Skeletal muscle cell (primary cell): ENCODE measurements at regions not wholly inside any gene's neighbourhood (a gene's known extent, or its start where the extent isn't known, plus 50 kb on each side); places are given as distances from the start of the nearest gene placed in this dataset.
A peak's percentile ranks its signal among the peaks of the same experiment; 100 is the strongest.

Source experiments
- DNase-seq: peaks from one replicate; pipeline ENCODE4 v3.0.0-alpha.2; 2010; ENCODE audit warnings: low read depth
- H3K4me3 ChIP-seq: 2 replicates; pipeline ENCODE4 v1.5.1; 2011; ENCODE audit warnings: low read depth, mild to moderate bottlenecking, control low read depth, low read length, moderate library complexity

GRCh38 chr1:93815366-93816110, 63.5 kb downstream of the DNTTIP2 start:
- H3K4me3 ChIP-seq, result no peak overlapping the region
- DNase-seq, result no peak

DNA sequence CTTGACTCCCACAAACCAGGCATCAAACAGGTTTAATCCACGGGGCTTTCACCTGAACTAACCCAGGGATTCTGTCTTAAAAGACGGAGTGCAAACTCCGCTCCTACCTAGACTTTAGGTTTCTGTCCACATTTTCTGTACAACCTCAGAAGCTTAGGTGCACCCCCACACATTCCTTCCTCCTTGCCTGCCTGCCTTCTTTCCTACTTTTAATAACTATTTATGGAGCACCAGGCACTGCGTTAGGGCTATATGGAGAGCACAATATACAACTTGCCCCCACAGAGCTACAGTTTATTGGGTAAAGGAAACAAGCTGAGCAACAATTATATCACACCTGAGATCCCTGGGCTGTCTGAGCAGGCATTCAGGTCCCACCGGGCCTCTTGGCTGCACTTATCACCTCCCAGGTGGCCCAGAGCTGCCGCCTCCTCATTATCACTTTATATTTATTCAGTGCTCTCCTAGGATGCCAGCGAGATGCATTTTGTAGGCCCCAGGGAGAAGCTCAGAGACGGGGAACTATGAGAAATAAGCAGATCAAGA, 64.1 kb downstream of the DNTTIP2 start:
- no peak for DNase-seq
- no peak overlapping the region for H3K4me3 ChIP-seq

- H3K4me3 ChIP-seq, result no peak overlapping the region
- DNase-seq, result peak; percentile 48
Measured at GRCh38 chr1:93814059-93814794, 64.8 kb downstream of the DNTTIP2 start.

GRCh38 chr1:93813076-93813475, 65.9 kb downstream of the DNTTIP2 start:
- no peak for DNase-seq
- H3K4me3 ChIP-seq, result no peak overlapping the region

DNA sequence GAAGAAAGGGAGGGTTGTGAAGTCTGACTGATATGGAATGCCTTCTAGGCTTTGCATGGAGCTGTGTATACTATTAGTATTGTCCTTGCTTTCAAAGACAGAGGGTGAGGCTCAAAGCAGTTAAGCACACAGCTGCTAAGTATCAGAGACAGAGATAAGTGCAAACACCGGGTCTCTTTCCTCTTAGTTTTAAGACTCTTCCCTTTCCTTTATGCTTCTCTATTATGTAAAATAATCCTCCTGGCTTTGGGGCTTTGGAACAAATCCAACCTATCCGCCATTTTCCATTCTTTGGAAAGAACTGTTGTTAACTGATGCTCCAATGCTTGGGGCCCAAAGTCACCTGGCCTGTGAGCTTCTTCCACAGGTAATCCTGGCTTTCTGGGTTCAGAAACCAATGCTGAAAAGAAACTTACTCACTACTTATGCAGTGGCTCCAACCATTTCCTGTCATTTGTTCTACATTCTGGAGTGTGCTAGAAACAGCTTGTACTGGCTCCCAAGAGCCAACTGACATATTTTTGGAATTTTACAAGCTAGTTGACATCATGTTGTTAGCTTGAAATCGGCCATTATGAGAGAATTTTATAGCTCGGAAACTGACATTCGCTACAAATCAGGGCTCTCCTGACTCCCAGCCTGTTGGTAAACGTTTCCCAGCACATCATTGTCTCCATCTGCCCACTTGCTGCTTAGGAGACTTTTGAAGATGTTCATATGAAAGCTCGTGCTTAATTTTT, 67.5 kb downstream of the DNTTIP2 start:
- H3K4me3 ChIP-seq, result no peak overlapping the region
- DNase-seq, result no peak

GRCh38 chr1:93810316-93810715, 68.7 kb downstream of the DNTTIP2 start:
- no peak overlapping the region for H3K4me3 ChIP-seq
- DNase-seq, result peak; percentile 59

DNA sequence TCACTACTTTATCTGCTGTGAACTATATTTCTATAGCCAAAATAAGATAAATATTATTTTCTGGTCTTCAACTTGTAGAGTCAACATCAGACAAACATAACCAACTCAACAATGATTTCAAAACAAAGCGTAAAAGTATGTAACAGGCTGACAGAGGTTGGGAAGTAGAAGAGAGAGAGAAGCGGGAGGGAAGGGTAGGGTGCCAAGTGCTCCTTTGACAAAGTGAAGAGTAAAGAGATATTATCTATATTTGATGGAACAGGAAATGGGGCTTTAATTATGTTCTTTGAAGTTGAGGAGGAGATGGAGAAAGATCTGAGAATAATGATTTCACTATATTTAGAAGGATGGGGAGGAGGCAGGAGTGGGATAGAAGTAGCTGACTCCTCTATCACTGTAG, 70.1 kb downstream of the DNTTIP2 start:
- no peak overlapping the region for H3K4me3 ChIP-seq
- DNase-seq, result no peak

DNA sequence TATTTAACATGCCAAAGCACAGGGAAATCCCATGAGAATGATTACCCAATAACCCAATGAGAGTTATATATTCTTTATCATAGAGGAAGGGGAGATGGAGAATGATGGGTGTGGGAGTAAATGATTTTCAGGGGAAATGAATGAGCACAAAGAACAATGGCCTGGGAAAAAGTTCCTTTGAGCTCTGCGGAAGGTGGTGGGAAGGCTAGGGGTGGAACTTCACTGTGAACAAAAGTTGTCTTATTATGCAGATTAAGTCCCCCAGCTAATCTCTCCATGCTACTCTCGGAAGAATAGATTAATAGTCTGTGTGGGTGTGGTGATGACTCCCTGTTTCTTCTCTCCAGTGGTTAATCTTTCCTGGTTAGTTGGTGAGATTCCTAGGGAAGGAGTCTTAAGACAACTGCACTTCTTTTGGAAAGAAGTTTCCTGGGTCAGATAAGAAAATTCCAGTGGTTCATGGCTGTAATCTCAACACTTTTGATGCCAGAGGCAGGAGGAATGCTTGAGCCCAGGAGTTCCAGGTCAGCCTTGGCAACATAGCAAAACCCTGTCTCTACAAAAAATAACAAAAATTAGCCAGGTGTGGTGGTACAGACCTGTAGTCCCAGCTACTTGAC, 71.6 kb downstream of the DNTTIP2 start:
- H3K4me3 ChIP-seq, result no peak overlapping the region
- DNase-seq, result no peak

GRCh38 chr1:93805027-93805610, 73.9 kb downstream of the DNTTIP2 start:
- DNase-seq, result peak; percentile 28
- H3K4me3 ChIP-seq, result no peak overlapping the region

DNA sequence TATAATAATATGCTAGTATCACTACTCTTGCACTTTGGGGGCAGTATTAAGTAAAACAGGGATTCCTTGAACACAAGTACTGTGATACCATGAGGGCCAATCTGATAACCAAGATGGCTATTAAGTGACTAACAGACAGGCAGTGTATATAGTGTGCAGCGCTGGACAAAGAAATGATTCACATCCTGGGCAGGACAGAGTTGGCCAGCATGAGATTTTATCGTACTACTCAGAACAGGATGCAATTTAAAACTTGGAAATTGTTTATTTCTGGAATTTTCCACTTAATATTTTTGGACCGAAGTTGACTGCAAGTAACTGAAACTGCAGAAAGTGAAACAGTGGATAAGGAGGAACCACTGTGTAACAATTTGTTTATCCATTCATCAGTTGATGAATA, 74.6 kb downstream of the DNTTIP2 start:
- no peak overlapping the region for H3K4me3 ChIP-seq

GRCh38 chr1:93801471-93801870, 77.5 kb downstream of the DNTTIP2 start:
- H3K4me3 ChIP-seq, result no peak overlapping the region
- DNase-seq, result no peak

More for the DNA sequence above, 74.6 kb downstream of the DNTTIP2 start:
- peak; percentile 62 for DNase-seq

GRCh38 chr1:93800856-93801255, 78.2 kb downstream of the DNTTIP2 start:
- no peak for DNase-seq
- no peak overlapping the region for H3K4me3 ChIP-seq

- DNase-seq, result peak; percentile 77
- H3K4me3 ChIP-seq, result no peak overlapping the region
Measured at GRCh38 chr1:93798291-93798690, 80.7 kb downstream of the DNTTIP2 start.

GRCh38 chr1:93784538-93784937, 94.5 kb downstream of the DNTTIP2 start:
- H3K4me3 ChIP-seq, result no peak overlapping the region
- no peak for DNase-seq

DNA sequence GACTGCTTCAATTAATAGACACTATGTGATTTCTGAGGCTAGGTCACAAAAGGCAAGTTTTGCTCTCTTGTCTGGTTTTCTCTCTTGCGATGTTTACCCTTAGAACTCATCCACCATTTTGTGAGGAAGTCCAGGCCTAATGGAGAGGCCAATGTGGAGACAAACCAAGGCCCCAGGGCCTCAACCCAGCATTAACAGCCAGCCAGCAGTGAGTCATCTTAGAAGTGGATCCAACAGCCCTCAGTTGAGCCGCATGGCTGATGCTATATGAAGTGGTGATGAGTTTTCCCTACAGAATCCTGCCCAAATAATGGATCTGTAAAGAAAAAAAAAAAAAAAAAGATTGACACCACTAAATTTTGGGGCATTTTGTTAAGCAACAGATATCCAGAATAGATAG, 95.1 kb downstream of the DNTTIP2 start:
- H3K4me3 ChIP-seq, result no peak overlapping the region
- DNase-seq, result no peak

- DNase-seq, result peak; percentile 96
Measured at GRCh38 chr1:93779540-93780165, 98.0 kb upstream of the BCAR3 start.

GRCh38 chr1:93778457-93778856, 96.8 kb upstream of the BCAR3 start:
- no peak for DNase-seq
- no peak overlapping the region for H3K4me3 ChIP-seq

More at GRCh38 chr1:93779540-93780165, 98.0 kb upstream of the BCAR3 start:
- H3K4me3 ChIP-seq, result no peak overlapping the region

GRCh38 chr1:93777255-93777654, 95.6 kb upstream of the BCAR3 start:
- no peak overlapping the region for H3K4me3 ChIP-seq
- no peak for DNase-seq

- DNase-seq, result no peak
- no peak overlapping the region for H3K4me3 ChIP-seq
Measured at GRCh38 chr1:93776728-93777127, 95.1 kb upstream of the BCAR3 start.
